DND-41 (cell line): ENCODE measurements at regions not wholly inside any gene's neighbourhood (a gene's known extent, or its start where the extent isn't known, plus 50 kb on each side); places are given as distances from the start of the nearest gene placed in this dataset.

Experiments used
- ATAC-seq: fragments of 200-7000 bp; cut with Tn5 transposase; 3 replicates; pipeline ENCODE4 v1.9.1; 2021; ENCODE audit warnings: low read depth; ENCODE audit not compliant: insufficient read depth
- DNase-seq: peaks from one replicate; pipeline ENCODE4 v3.0.0-alpha.2; 2020
- H2AFZ ChIP-seq: 2 replicates; pipeline ENCODE4 v1.6.0; 2012; ENCODE audit warnings: low read depth, low read length
- H3K27ac ChIP-seq: 2 replicates; pipeline ENCODE4 v1.5.1; 2012; ENCODE audit warnings: low read length, inconsistent platforms
- H3K27me3 ChIP-seq: fragments of 200-600 bp; sonication (generic); 2 replicates; pipeline ENCODE4 v1.6.0; 2012; ENCODE audit warnings: low read length, mild to moderate bottlenecking, inconsistent platforms; ENCODE audit not compliant: insufficient read depth, poor library complexity
- H3K36me3 ChIP-seq: 2 replicates; pipeline ENCODE4 v1.5.1; 2012; ENCODE audit warnings: low read length, inconsistent platforms; ENCODE audit not compliant: insufficient read depth
- H3K4me1 ChIP-seq: 2 replicates; pipeline ENCODE4 v1.5.1; 2012; ENCODE audit warnings: mild to moderate bottlenecking, low read length; ENCODE audit not compliant: insufficient read depth
- H3K4me2 ChIP-seq: 2 replicates; pipeline ENCODE4 v1.6.0; 2012; ENCODE audit warnings: mild to moderate bottlenecking, moderate library complexity, low read length, inconsistent platforms; ENCODE audit not compliant: insufficient read depth
- H3K4me3 ChIP-seq, 2 experiments: fragments of 200-600 bp in 1 of 2; shearing (Covaris generic) in 1 of 2; 2 replicates each; pipeline ENCODE4 v1.5.1; 2012 to 2016; ENCODE audit warnings: inconsistent platforms in 2 of 2, low read length in 2 of 2, mild to moderate bottlenecking in 2 of 2, low read depth in 1 of 2, moderate library complexity in 1 of 2
- H3K79me2 ChIP-seq: 2 replicates; pipeline ENCODE4 v1.6.0; 2012; ENCODE audit warnings: low read length, inconsistent platforms; ENCODE audit not compliant: insufficient read depth
- H3K9ac ChIP-seq: 2 replicates; pipeline ENCODE4 v1.6.0; 2012; ENCODE audit warnings: low read depth, mild to moderate bottlenecking, inconsistent platforms, low read length, moderate library complexity
- H3K9me3 ChIP-seq: 2 replicates; pipeline ENCODE4 v1.5.1; 2012; ENCODE audit warnings: low read length, moderate library complexity, mild to moderate bottlenecking, inconsistent platforms; ENCODE audit not compliant: insufficient read depth, severe bottlenecking
- H4K20me1 ChIP-seq: 2 replicates; pipeline ENCODE4 v1.6.0; 2012; ENCODE audit warnings: low read length; ENCODE audit not compliant: insufficient read depth
- EZH2 ChIP-seq: IDR thresholded peaks from 3 replicates; pipeline ENCODE4 v1.6.1; 2012; ENCODE audit warnings: borderline replicate concordance, low read depth, mild to moderate bottlenecking, moderate library complexity, low read length, inconsistent platforms; ENCODE audit not compliant: severe bottlenecking
- TF ChIP-seq, protein P1 (sequence below): IDR thresholded peaks from 2 replicates; pipeline ENCODE4 v1.5.1; 2012; ENCODE audit warnings: borderline replicate concordance, low read length, moderate library complexity, mild to moderate bottlenecking; ENCODE audit not compliant: poor library complexity, severe bottlenecking; ENCODE audit errors: extremely low read depth

DNA sequence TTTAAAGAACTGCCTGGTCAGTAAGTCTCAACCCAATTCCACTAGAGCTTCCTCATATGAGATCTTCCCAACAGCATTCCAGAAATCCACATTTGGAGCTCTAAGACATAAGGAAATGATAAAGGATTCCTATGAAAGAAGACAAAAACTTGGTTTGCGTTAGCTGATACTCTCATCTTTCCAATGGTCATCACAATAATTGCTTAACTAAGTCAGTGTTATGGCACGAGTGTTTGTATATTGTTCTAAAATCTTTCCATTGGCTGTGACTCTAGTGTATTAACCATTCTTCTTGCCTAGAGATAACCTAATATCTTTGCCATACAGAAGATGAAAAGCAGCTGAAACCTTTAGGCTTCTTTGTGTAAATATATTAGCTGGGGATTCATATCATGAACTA, 289.0 kb downstream of the SNX13 start:
- H3K36me3 ChIP-seq, result no peaks in the 10 kb centered on the region
- H3K27ac ChIP-seq, result no peak overlapping the region
- TF ChIP-seq, protein P1, sequence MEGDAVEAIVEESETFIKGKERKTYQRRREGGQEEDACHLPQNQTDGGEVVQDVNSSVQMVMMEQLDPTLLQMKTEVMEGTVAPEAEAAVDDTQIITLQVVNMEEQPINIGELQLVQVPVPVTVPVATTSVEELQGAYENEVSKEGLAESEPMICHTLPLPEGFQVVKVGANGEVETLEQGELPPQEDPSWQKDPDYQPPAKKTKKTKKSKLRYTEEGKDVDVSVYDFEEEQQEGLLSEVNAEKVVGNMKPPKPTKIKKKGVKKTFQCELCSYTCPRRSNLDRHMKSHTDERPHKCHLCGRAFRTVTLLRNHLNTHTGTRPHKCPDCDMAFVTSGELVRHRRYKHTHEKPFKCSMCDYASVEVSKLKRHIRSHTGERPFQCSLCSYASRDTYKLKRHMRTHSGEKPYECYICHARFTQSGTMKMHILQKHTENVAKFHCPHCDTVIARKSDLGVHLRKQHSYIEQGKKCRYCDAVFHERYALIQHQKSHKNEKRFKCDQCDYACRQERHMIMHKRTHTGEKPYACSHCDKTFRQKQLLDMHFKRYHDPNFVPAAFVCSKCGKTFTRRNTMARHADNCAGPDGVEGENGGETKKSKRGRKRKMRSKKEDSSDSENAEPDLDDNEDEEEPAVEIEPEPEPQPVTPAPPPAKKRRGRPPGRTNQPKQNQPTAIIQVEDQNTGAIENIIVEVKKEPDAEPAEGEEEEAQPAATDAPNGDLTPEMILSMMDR, result no peak
- TF ChIP-seq EZH2, result no peak
- ATAC-seq (no peak), DNase-seq (no peak)
- H3K4me3 ChIP-seq, result no peak overlapping the region
- H3K4me1 ChIP-seq, result no peaks in the 10 kb centered on the region
- H3K79me2 ChIP-seq, result no peaks in the 10 kb centered on the region
- H3K9ac ChIP-seq, result no peak overlapping the region
- no peaks in the 10 kb centered on the region for H3K9me3 ChIP-seq
- no peak overlapping the region for H2AFZ ChIP-seq
- H3K27me3 ChIP-seq, result no peaks in the 10 kb centered on the region
- H4K20me1 ChIP-seq, result no peaks in the 10 kb centered on the region
- no peak overlapping the region for H3K4me2 ChIP-seq

DNA sequence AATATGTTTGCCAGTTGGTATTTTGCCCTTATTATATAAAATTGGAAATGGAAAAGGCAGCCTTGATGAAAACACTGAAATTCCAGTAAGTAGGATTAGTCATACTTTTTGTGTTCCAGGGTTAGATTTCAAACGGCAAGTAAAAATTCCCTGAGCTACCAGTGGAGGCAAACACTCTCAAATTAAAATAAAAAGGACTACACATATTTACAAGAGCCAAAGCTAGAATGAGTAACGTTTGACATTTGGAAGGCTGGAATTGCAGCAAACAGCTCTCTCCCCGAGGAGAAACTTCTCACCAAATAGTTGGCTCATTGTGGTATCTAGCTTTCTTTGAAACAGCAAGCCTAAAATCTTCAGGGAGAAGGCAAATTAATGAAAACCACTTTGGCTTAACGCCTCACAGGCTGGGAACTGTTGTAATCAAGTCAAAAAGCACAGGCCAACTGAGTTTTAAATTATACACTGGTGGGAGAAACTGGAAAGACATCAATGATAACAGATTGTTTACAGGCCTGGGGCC, 288.4 kb downstream of the SNX13 start:
- Histone ChIP-seq H2AFZ (no peak overlapping the region), H3K4me1 (no peaks in the 10 kb centered on the region), H3K27me3 (no peaks in the 10 kb centered on the region), H3K79me2 (no peaks in the 10 kb centered on the region), H3K27ac (no peak overlapping the region), H3K9me3 (no peaks in the 10 kb centered on the region), H3K4me3 (no peak overlapping the region), H3K36me3 (no peaks in the 10 kb centered on the region), H3K4me2 (no peak overlapping the region), H4K20me1 (no peaks in the 10 kb centered on the region), H3K9ac (no peak overlapping the region)
- ATAC-seq, result no peak
- TF ChIP-seq, protein P1, result no peak
- TF ChIP-seq EZH2, result no peak
- DNase-seq, result no peak

DNA sequence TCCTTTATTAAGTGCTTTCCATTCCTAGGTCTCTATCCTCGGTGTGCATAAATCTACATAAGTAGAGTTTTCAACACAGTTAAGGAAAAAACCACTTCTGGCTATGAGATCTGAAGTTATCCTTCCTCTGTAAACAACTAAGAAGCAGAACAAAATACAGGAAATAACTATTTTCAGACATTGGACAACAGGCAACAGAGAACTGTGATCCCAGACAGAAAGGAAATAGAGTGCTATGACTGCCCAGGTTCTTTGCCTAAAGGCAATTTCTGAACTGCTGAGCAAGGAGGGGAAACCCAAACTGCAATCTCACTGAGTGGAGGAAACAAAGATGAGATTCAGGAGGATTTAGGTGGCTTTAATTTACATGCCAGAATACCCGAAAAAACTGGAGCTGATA, 285.4 kb downstream of the SNX13 start:
- Histone ChIP-seq H3K9ac (no peak overlapping the region), H3K27ac (no peak overlapping the region)

More for the DNA sequence above, 285.4 kb downstream of the SNX13 start:
- Histone ChIP-seq H3K27me3 (no peaks in the 10 kb centered on the region), H3K79me2 (no peaks in the 10 kb centered on the region), H3K4me2 (no peak overlapping the region), H3K4me3 (no peak overlapping the region), H3K9me3 (no peaks in the 10 kb centered on the region), H3K4me1 (no peaks in the 10 kb centered on the region), H4K20me1 (no peaks in the 10 kb centered on the region), H2AFZ (no peak overlapping the region), H3K36me3 (no peaks in the 10 kb centered on the region)
- DNase-seq (no peak), ATAC-seq (no peak)
- no peak for TF ChIP-seq EZH2
- TF ChIP-seq, protein P1, result no peak
